H1 (cell line): ENCODE measurements at regions not wholly inside any gene's neighbourhood (a gene's known extent, or its start where the extent isn't known, plus 50 kb on each side); places are given as distances from the start of the nearest gene placed in this dataset.

Experiments
- CTCF ChIA-PET: fragments of 300-600 bp; sonication (Branson Sonifier 250); formaldehyde crosslinking; loops from one replicate; lab custom pipeline; 2021; ENCODE audit not compliant: partially characterized antibody; lab: Charles Lee
- POLR2A ChIA-PET: fragments of 300-600 bp; sonication (Branson Sonifier 250); formaldehyde crosslinking; loops from one replicate; lab custom pipeline; 2021; ENCODE audit warnings: inconsistent platforms; ENCODE audit not compliant: partially characterized antibody; lab: Charles Lee
- DNase-seq, 2 experiments: peaks; one replicate each; pipeline versions ENCODE4 v3.0.0 to v3.0.0-alpha.2; 2010 to 2022; ENCODE audit warnings: low spot score in 2 of 2, low read depth in 1 of 2, mixed read lengths in 1 of 2
- FAIRE-seq: peaks from 2 replicates; lab custom pipeline; 2011; peaks lifted over from hg19 to GRCh38; lab: Jason Lieb, UNC
- H2AFZ ChIP-seq: 2 replicates; pipeline ENCODE4 v1.8.1; 2012; ENCODE audit warnings: low read length, inconsistent platforms
- H2AK5ac ChIP-seq: 2 replicates; pipeline ENCODE4 v1.6.1; 2013; ENCODE audit warnings: low read depth, low read length
- H2BK120ac ChIP-seq: replicated peaks from 2 replicates; pipeline ENCODE3; 2013; ENCODE audit warnings: low read depth, low read length, inconsistent platforms
- H2BK12ac ChIP-seq: 2 replicates; pipeline ENCODE4 v1.6.1; 2013; ENCODE audit warnings: low read depth, low read length
- H2BK15ac ChIP-seq: 2 replicates; pipeline ENCODE4 v1.6.1; 2013; ENCODE audit warnings: low read length
- H2BK20ac ChIP-seq: 2 replicates; pipeline ENCODE4 v1.6.1; 2013; ENCODE audit warnings: low read length
- H2BK5ac ChIP-seq: 2 replicates; pipeline ENCODE4 v1.6.1; 2013; ENCODE audit warnings: low read depth, low read length
- H3K14ac ChIP-seq: 2 replicates; pipeline ENCODE4 v1.6.1; 2013; ENCODE audit warnings: inconsistent platforms; ENCODE audit not compliant: insufficient read length
- H3K18ac ChIP-seq: 2 replicates; pipeline ENCODE4 v1.6.1; 2013; ENCODE audit warnings: low read length; ENCODE audit errors: extremely low read depth
- H3K23ac ChIP-seq: 2 replicates; pipeline ENCODE4 v1.6.1; 2013; ENCODE audit warnings: inconsistent platforms; ENCODE audit not compliant: insufficient read length
- H3K23me2 ChIP-seq: 2 replicates; pipeline ENCODE4 v1.6.1; 2013; ENCODE audit warnings: low read depth, low read length
- H3K27ac ChIP-seq: 2 replicates; pipeline ENCODE4 v1.6.1; 2011; ENCODE audit warnings: low read depth, low read length, inconsistent platforms
- H3K27me3 ChIP-seq, 4 experiments: replicated peaks in 1 of 4; 1 replicate in 1 of 4; 2 replicates in 3 of 4; pipeline versions ENCODE4 v1.6.1 to v1.8.1; 2011 to 2013; ENCODE audit warnings: low read length in 3 of 4, mild to moderate bottlenecking in 3 of 4, inconsistent platforms in 2 of 4, mixed read lengths in 2 of 4, moderate library complexity in 1 of 4; ENCODE audit not compliant: control insufficient read depth in 3 of 4, insufficient read depth in 3 of 4; ENCODE audit errors: extremely low read depth in 1 of 4
- H3K36me3 ChIP-seq, 4 experiments: 2 replicates each; pipeline versions ENCODE4 v1.6.1 to v1.8.1; 2011 to 2013; ENCODE audit warnings: mild to moderate bottlenecking in 4 of 4, low read length in 3 of 4, moderate library complexity in 2 of 4, control low read depth in 1 of 4, inconsistent platforms in 1 of 4; ENCODE audit not compliant: insufficient read depth in 4 of 4, control insufficient read depth in 2 of 4
- H3K4ac ChIP-seq: replicated peaks from 2 replicates; pipeline ENCODE3; 2013; ENCODE audit warnings: low read length, low read depth, mixed read lengths, inconsistent platforms; ENCODE audit not compliant: insufficient read length
- H3K4me1 ChIP-seq, 4 experiments: replicated peaks in 1 of 4; 1 replicate in 1 of 4; 2 replicates in 3 of 4; pipeline versions ENCODE4 v1.6.1 to v1.8.1; 2011 to 2013; ENCODE audit warnings: low read length in 3 of 4, inconsistent platforms in 2 of 4, mixed read lengths in 1 of 4; ENCODE audit not compliant: insufficient read depth in 4 of 4, control insufficient read depth in 3 of 4
- H3K4me2 ChIP-seq, 2 experiments: 2 replicates each; pipeline versions ENCODE4 v1.6.1 to v1.8.1; 2011 to 2013; ENCODE audit warnings: low read depth in 2 of 2, low read length in 2 of 2, control low read depth in 1 of 2, inconsistent platforms in 1 of 2, mild to moderate bottlenecking in 1 of 2; ENCODE audit not compliant: insufficient read depth in 1 of 2
- H3K4me3 ChIP-seq, 4 experiments: fragments of 200-600, 300-600 bp in 1 of 4; sonication (generic), shearing (Covaris generic), sonication (Bioruptor Twin) in 1 of 4; 2 replicates each; pipeline versions ENCODE4 v1.5.1 to v1.8.1; 2011 to 2016; ENCODE audit warnings: low read length in 4 of 4, low read depth in 3 of 4, control low read depth in 2 of 4, inconsistent platforms in 2 of 4, mild to moderate bottlenecking in 2 of 4, mixed read lengths in 1 of 4, moderate library complexity in 1 of 4; ENCODE audit not compliant: insufficient read depth in 2 of 4; ENCODE audit errors: extremely low read depth in 1 of 4
- H3K56ac ChIP-seq: replicated peaks from 2 replicates; pipeline ENCODE3; 2013; ENCODE audit warnings: low read depth, mild to moderate bottlenecking, mixed read lengths, low read length, inconsistent platforms; ENCODE audit not compliant: insufficient read length
- H3K79me1 ChIP-seq: 2 replicates; pipeline ENCODE4 v1.6.1; 2013; ENCODE audit warnings: low read depth, low read length, control low read depth
- H3K79me2 ChIP-seq, 2 experiments: 2 replicates each; pipeline versions ENCODE4 v1.6.1 to v1.8.1; 2012 to 2013; ENCODE audit warnings: low read length in 2 of 2, mild to moderate bottlenecking in 2 of 2, inconsistent platforms in 1 of 2; ENCODE audit not compliant: insufficient read depth in 2 of 2, control insufficient read depth in 1 of 2
- H3K9ac ChIP-seq, 4 experiments: replicated peaks in 1 of 4; 1 replicate in 1 of 4; 2 replicates in 3 of 4; pipeline versions ENCODE4 v1.6.1 to v1.8.1; 2011 to 2013; ENCODE audit warnings: low read depth in 3 of 4, low read length in 3 of 4, control low read depth in 2 of 4, mild to moderate bottlenecking in 2 of 4, moderate library complexity in 2 of 4, inconsistent platforms in 1 of 4; ENCODE audit errors: extremely low read depth in 1 of 4
- H3K9me3 ChIP-seq, 2 experiments: 2 replicates each; pipeline versions ENCODE4 v1.6.1 to v1.8.1; 2012 to 2013; ENCODE audit warnings: mild to moderate bottlenecking in 2 of 2, moderate library complexity in 2 of 2, control low read depth in 1 of 2, inconsistent platforms in 1 of 2, low read depth in 1 of 2, low read length in 1 of 2, mixed read lengths in 1 of 2; ENCODE audit not compliant: insufficient read depth in 2 of 2
- H4K20me1 ChIP-seq, 2 experiments: replicated peaks in 1 of 2; 2 replicates each; pipeline versions ENCODE3 to v1.8.1; 2011 to 2013; ENCODE audit warnings: inconsistent platforms in 2 of 2, low read length in 2 of 2, mild to moderate bottlenecking in 1 of 2; ENCODE audit not compliant: insufficient read depth in 2 of 2, control insufficient read depth in 1 of 2
- H4K5ac ChIP-seq: 2 replicates; pipeline ENCODE4 v1.6.1; 2013; ENCODE audit warnings: low read length, low read depth, mixed read lengths, inconsistent platforms; ENCODE audit not compliant: insufficient read length
- H4K8ac ChIP-seq: 2 replicates; pipeline ENCODE4 v1.8.0; 2013; ENCODE audit warnings: mild to moderate bottlenecking, moderate library complexity, low read length, inconsistent platforms; ENCODE audit not compliant: insufficient read depth; ENCODE audit errors: extremely low read depth
- H4K91ac ChIP-seq: replicated peaks from 2 replicates; pipeline ENCODE3; 2013; ENCODE audit warnings: low read length, mixed read lengths, inconsistent platforms; ENCODE audit not compliant: insufficient read length
- ASH2L ChIP-seq: fragments of 200-600, 300-600 bp; sonication (generic); IDR thresholded peaks from one replicate; pipeline ENCODE4 v1.7.1; 2017; ENCODE audit warnings: low read length
- CHD2 ChIP-seq: IDR thresholded peaks from 2 replicates; pipeline ENCODE4 v1.6.1; 2012; ENCODE audit warnings: low read length, improper control_type of control experiment
- EP300 ChIP-seq, 2 experiments: IDR thresholded peaks; 1 replicate in 1 of 2; 2 replicates in 1 of 2; pipeline ENCODE4 v1.6.1; 2011 to 2012; ENCODE audit warnings: low read depth in 2 of 2, low read length in 2 of 2, mild to moderate bottlenecking in 2 of 2, borderline replicate concordance in 1 of 2, inconsistent platforms in 1 of 2, moderate library complexity in 1 of 2
- HDAC6 ChIP-seq: IDR thresholded peaks from one replicate; pipeline ENCODE4 v1.7.1; 2012; ENCODE audit warnings: low read depth, mild to moderate bottlenecking, inconsistent platforms, low read length, moderate library complexity
- JUND ChIP-seq: IDR thresholded peaks from 2 replicates; pipeline ENCODE4 v1.6.1; 2011; ENCODE audit warnings: mild to moderate bottlenecking, improper control_type of control experiment, low read length
- KDM4A ChIP-seq: IDR thresholded peaks from one replicate; pipeline ENCODE4 v1.7.1; 2012; ENCODE audit warnings: low read depth, mild to moderate bottlenecking, moderate library complexity, low read length, inconsistent platforms; ENCODE audit not compliant: severe bottlenecking
- KDM5A ChIP-seq: fragments of 200-600 bp; IDR thresholded peaks from 2 replicates; pipeline ENCODE4 v1.7.1; 2012; ENCODE audit warnings: mild to moderate bottlenecking, low read length, inconsistent platforms, mixed read lengths
- MAFK ChIP-seq: IDR thresholded peaks from 2 replicates; pipeline ENCODE4 v1.6.1; 2012; ENCODE audit warnings: low read depth, mild to moderate bottlenecking, improper control_type of control experiment, low read length
- PHF8 ChIP-seq: fragments of 200-600 bp; sonication (generic); conservative IDR thresholded peaks from 2 replicates; pipeline ENCODE4 v1.7.1; 2012; ENCODE audit warnings: low read depth, mild to moderate bottlenecking, inconsistent platforms, low read length, moderate library complexity
- TEAD4 ChIP-seq: IDR thresholded peaks from 2 replicates; pipeline ENCODE4 v1.6.1; 2012; ENCODE audit warnings: low read depth, low read length, inconsistent platforms, mixed read lengths
- WGBS, 2 experiments: shearing (Covaris generic) in 1 of 2; methylation state at CpG; one replicate each; pipeline versions ENCODE4 v1.1.6 to v1.1.7; 2013 to 2015; ENCODE audit warnings: low lambda C conversion rate in 2 of 2, mixed read lengths in 2 of 2, inconsistent platforms in 1 of 2, low coverage in 1 of 2, missing lambda C conversion rate in 1 of 2; ENCODE audit not compliant: insufficient replicate concordance in 2 of 2, insufficient coverage in 1 of 2, insufficient read length in 1 of 2; ENCODE audit errors: extremely low coverage in 1 of 2, missing lambda C conversion rate in 1 of 2; 5-methylcytosine and 5-hydroxymethylcytosine counted together
- TF ChIP-seq, protein P1 (sequence below): IDR thresholded peaks from 2 replicates; pipeline ENCODE4 v1.6.1; 2011; ENCODE audit warnings: low read depth, mild to moderate bottlenecking, low read length; ENCODE audit not compliant: insufficient read depth
- TF ChIP-seq, protein P2 (sequence below): IDR thresholded peaks from 2 replicates; pipeline ENCODE4 v1.6.1; 2012; ENCODE audit warnings: low read length, inconsistent platforms

- Histone ChIP-seq H3K9ac (no peak overlapping the region), H2BK5ac (no peak overlapping the region), H3K56ac (no peak overlapping the region), H3K79me1 (no peaks in the 10 kb centered on the region), H4K91ac (no peak overlapping the region), H3K79me2 (no peaks in the 10 kb centered on the region), H3K14ac (no peak overlapping the region), H4K8ac (no peak overlapping the region), H2AK5ac (no peak overlapping the region), H3K4ac (no peak overlapping the region), H3K4me2 (no peak overlapping the region; a peak in 1 of 4 replicates), H3K36me3 (no peaks in the 10 kb centered on the region), H3K4me1 (peaks cover 0 to 4% (median 0%) of the 10 kb centered on the region in 4 experiments; a peak in 1 of 7 replicates), H2AFZ (no peak overlapping the region), H3K27ac (no peak overlapping the region), H3K23me2 (peaks cover 4% of the 10 kb centered on the region), H4K20me1 (peaks cover 0 to 1% of the 10 kb centered on the region in 2 experiments), H4K5ac (no peak overlapping the region), H2BK15ac (no peak overlapping the region), H3K4me3 (no peak overlapping the region), H3K27me3 (no peaks in the 10 kb centered on the region), H2BK12ac (no peak overlapping the region), H3K9me3 (no peaks in the 10 kb centered on the region), H2BK20ac (no peak overlapping the region), H2BK120ac (no peak overlapping the region), H3K23ac (no peak overlapping the region), H3K18ac (no peak overlapping the region)
- FAIRE-seq (no peak), DNase-seq (no peak)
- POLR2A ChIA-PET: interaction anchor here (1.0 to 2.3 kb wide), 4 partner anchors 9 to 28 kb away, joined by 3 to 9 read pairs (median 5); no protein-coding TSS in a partner anchor
- CTCF ChIA-PET: interaction anchor here (1.7 to 1.9 kb wide), 2 partner anchors 8 to 77 kb away, joined by 4 to 6 read pairs; no protein-coding TSS in a partner anchor
- 77% methylated on average over 9 of the region's 9 CpGs; no CpG with 5 or more reads in 1 of the 2 experiments for WGBS, 2 experiments
- no peak for TF ChIP-seq TEAD4
- no peak for TF ChIP-seq HDAC6
- TF ChIP-seq KDM5A: no peak
- no peak for TF ChIP-seq PHF8
- no peak for TF ChIP-seq KDM4A
- no peak for TF ChIP-seq JUND
- TF ChIP-seq ASH2L: no peak
- TF ChIP-seq, protein P1, sequence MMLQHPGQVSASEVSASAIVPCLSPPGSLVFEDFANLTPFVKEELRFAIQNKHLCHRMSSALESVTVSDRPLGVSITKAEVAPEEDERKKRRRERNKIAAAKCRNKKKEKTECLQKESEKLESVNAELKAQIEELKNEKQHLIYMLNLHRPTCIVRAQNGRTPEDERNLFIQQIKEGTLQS: no peak
- no peak for TF ChIP-seq EP300 (IDR thresholded peaks at IDR 0.05; ENCODE audit: borderline replicate concordance in 1 of 2, low read depth in 2 of 2, low read length in 2 of 2)
- TF ChIP-seq, protein P2, sequence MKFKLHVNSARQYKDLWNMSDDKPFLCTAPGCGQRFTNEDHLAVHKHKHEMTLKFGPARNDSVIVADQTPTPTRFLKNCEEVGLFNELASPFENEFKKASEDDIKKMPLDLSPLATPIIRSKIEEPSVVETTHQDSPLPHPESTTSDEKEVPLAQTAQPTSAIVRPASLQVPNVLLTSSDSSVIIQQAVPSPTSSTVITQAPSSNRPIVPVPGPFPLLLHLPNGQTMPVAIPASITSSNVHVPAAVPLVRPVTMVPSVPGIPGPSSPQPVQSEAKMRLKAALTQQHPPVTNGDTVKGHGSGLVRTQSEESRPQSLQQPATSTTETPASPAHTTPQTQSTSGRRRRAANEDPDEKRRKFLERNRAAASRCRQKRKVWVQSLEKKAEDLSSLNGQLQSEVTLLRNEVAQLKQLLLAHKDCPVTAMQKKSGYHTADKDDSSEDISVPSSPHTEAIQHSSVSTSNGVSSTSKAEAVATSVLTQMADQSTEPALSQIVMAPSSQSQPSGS: no peak
- no peak for TF ChIP-seq MAFK
- TF ChIP-seq CHD2: no peak
These were observed 82.3 kb downstream of the GPX5 start for GRCh38 chr6:28607990-28608389.
